ENCODE measurements at regions not wholly inside any gene's neighbourhood (a gene's known extent, or its start where the extent isn't known, plus 50 kb on each side); places are given as distances from the start of the nearest gene placed in this dataset.
"Not testable (repeated sequence)": the region's sequence is repeated elsewhere in the genome, so short reads cannot be mapped to it uniquely, and the experiment has no call there.

- DNase-seq, result no peak
Measured at GRCh38 chr6:1230281-1230680, 81.6 kb upstream of the FOXQ1 start.

- no peak for DNase-seq
Measured at GRCh38 chr6:1229808-1230207, 82.1 kb upstream of the FOXQ1 start.

GRCh38 chr6:1229301-1229700 lies 82.6 kb upstream of the FOXQ1 start:
- no peak for DNase-seq

GRCh38 chr6:1228754-1229191 lies 83.1 kb upstream of the FOXQ1 start:
- DNase-seq, result no peak

DNA sequence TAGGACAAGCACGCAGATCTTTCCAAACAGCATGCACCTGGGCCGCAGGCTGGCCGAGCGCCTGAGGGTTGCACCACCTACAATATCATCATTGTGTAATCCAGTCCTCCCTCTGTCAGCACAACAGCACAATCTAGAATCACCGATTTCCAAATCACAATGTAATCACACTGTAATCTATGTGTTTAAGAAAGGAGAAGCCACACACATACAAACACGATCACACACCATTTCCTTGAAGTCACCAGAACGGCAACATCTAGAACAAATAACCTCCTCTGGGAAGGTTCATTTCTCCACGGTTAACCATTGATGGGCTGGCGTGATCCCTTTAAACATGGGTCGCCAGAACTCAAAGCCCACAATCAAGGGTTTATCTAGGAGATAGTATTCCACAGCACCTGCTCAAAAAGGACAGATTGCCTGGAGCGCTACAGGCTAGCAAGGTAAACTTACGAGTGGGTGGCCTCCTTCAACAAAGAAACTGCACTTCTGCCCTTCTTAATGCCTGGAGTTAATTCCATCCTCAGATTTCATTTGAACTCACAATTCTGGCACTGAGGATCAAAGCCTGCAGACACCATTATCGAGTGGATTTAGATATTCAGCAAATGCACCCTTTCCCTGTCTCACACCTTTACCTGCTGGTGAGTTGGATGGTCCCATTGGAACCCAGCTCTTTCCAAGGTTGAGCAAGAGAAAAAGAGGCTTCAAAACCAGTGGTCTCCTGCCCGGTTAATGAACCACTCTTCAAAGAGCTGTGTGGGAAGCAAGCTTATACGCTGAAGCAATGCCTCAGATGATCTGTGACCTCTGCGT lies 83.8 kb upstream of the FOXQ1 start:
- no peak for DNase-seq

DNA sequence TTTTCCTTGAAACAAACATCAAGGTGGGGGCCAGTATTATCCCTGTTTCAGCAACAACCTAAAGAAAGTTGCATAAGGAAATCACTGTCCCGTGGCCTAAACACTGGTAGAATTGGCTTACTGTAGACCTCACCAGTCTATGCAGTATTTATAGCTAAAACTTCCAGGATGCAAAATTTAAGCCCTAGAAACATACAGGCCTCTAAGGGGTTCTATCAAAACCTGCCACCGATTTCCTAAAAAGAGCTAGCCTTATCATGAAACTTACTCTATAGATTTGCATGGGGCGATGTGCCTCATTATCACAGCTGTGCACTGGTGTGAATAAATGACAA lies 84.3 kb upstream of the FOXQ1 start:
- no peak for DNase-seq

DNA sequence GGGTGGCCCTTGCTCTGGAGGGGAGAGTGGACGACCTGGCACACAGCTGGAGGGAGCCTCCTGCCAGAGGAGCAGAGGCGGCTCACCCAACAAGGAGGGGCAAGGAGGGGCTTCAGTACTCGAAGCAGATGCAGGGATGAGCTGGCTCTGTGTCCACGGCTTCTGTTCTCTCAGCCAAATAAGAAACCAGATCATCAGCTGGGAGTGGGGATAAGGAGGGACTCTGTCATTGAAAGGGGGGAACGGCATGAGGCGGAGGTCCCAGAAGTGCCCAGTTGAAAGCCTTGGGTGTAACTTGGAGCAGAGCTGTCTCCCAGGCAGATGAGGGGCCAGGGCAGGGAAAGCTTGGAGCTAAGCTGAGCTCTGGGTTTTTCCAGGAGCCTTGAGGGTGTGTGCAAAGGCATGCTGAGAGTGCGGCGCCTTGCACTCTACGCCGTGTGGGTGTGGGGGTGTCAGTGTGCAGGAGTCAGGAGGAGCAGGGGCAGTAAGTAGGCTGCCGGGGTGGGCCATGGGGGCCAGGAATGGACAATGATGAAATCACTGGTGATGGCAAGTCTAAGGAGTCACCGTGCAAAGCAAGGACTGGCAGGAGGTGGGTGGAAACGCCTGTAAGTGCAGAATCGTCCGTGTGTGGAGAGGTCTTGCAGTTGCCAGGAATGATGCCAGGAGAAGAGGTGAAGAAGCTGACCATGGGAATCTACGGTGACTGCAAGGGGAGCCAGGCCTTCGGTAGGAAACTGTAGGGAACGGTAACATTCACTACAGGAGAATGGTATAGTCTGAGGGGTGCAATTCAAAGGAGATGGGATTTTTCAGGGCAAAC lies 85.4 kb upstream of the FOXQ1 start:
- no peak for DNase-seq

GRCh38 chr6:1224514-1224913 lies 87.4 kb upstream of the FOXQ1 start:
- no peak for DNase-seq

DNA sequence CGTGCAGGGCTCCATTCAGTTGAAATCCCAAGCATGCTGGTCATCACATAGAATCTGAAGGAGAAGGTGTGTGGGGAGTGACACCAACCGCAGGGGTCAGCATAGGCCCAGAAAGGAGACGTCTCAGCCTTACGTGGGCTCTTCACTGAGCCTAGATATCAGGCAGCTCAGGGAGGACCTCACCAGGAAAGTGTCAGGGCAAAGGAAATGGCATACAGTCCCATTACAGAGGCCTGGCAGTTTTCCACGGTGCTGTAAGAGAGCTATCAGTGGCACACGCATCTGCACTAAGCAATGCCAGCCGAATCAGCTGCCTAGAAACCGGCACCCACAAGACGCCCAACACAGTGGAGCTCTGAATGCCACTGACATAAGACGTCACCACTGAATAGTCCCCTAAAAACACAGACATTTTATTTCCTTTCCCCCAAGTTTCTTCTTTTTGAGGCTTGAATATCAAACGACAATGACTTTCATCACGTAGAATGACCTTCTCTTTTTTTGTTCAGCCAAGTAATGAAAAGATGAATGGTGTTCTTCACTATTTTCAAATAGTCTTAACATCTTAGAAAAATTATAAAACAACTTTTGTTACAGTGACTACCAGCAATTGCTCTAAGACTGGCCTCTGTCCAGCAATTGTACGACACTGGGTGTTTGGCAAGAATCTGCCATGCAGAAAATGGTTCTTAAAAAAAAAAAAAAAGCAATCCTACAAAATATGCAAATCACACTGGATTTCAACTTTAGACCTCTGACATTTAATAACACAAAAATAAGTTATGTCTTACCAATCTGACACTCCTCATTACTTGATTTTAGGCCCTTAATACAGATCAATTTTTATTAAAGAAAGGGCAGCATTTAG lies 88.9 kb upstream of the FOXQ1 start:
- no peak for DNase-seq

GRCh38 chr6:1217396-1217795 lies 94.5 kb upstream of the FOXQ1 start:
- no peak for DNase-seq

DNA sequence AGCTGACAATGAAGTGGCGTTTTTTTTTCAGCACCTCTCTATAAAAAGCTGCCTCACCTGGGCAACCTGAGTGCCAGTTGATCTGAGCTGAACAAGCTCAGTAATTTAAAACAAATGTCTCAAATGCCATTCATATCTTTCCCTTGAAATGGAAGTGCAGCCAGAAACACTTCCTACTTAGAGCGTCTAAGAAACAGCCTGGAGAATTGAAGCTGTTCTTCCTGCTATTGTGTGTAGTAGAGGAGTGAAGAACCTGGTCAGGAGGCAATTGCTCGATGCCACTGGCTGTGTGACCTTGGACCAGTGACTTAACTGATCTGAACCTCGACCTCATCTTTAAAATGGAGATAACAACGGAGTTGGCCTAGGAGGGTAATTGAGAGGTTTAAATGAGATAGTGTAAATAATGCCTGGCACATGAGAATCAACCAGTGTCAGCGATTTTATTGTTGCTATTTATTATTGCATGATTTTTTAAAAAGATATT lies 95.4 kb upstream of the FOXQ1 start:
- no peak for DNase-seq

DNA sequence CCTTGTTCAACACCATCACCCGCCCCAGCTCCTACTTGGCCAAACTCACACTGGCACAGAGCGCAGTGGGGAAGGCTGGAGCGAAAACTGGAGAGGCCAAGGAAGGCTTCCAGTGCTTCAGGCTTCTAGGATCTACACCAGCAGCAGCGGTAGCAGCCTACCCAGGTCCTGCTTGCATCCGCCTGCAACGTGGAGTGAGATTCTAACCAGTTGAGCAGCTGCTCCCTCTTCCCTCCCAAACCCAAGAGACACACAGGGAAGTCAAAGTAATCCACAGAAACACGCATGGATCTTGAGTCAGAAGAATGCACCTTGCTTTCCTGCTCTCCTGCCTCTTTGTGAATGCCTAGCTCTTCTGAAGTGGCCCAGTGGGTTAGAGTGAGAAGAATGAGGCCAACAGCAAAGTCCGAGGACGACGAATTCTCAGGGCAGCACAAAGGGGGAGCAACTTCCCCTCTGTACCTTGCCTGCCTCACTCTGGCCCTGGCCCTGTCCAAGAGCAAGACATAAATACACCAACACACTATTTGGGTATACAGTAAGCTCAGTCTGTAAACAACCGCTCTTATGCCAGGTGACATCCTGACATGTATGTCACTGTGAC lies 95.9 kb upstream of the FOXQ1 start:
- no peak for DNase-seq

DNA sequence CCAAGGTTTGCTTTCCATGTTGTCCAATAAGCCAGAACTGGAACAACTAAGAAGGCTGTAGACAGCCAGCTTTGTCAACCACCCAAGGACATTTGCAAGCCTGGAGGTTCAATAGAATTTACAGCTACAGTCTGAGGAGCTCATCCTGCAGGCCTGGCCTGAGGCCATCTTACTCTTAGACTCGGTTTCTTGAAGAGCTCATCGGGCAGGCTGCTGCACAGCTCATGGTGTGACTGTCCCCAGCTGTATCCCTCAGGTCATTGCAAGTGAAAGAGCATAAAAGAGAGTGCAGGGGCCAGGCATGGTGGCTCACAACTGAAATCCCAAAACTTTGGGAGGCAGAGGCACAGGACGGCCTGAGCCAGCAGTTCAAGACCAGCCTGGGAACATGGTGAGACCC lies 96.9 kb upstream of the FOXQ1 start:
- DNase-seq, result no peak

- DNase-seq, result no peak
Measured at GRCh38 chr6:1212919-1213318, 99.0 kb upstream of the FOXQ1 start.

GRCh38 chr6:1212138-1212537 lies 99.8 kb upstream of the FOXQ1 start:
- DNase-seq, result not testable (repeated sequence)

GRCh38 chr6:1210631-1211030 lies 101.3 kb upstream of the FOXQ1 start:
- DNase-seq, result not testable (repeated sequence)

DNA sequence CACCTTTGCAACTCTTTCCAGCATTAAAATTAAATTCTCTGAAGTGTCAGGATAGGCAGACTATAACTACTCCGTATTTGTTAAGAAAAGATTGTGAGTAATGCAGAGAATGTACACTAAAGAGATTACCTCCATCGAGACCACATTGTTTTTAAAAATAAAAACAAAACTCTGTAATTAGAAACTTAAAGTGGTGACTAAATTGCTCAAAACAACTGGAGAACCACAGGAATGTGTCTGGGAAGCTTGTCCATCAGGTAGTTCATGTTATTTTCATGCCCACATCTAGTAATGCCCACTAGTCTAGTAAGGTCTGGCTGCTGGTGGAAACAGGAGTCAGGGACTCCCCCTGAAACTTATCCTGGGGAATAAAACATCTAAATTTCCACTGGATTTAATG lies 103.0 kb upstream of the FOXQ1 start:
- no peak for DNase-seq

DNA sequence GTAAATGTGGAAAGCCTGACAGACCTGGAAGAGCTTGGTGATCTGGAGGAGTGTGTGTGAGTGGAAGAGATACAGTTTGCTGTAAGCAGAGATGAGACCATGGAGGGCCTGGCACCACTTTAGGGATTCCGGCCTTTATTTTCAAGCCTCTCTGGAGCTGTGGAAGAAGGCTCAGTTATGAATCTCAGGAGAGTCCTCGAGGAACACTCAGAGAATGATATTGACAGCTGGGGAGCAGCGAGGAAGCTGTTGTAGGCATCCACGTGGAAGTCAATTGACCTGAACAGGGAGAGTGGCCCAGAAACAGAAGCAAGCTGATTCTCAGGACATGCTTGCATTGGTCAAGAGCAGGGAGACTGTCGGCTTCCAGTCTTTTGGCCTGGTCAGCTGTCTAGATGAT lies 108.4 kb upstream of the FOXQ1 start:
- no peak for DNase-seq

- DNase-seq, result no peak
Measured at GRCh38 chr6:1202201-1202600, 109.7 kb upstream of the FOXQ1 start.

GRCh38 chr6:1201547-1202200 lies 110.2 kb upstream of the FOXQ1 start:
- DNase-seq, result no peak

GRCh38 chr6:1200409-1201101 lies 111.3 kb upstream of the FOXQ1 start:
- DNase-seq, result peak; percentile 63

DNA sequence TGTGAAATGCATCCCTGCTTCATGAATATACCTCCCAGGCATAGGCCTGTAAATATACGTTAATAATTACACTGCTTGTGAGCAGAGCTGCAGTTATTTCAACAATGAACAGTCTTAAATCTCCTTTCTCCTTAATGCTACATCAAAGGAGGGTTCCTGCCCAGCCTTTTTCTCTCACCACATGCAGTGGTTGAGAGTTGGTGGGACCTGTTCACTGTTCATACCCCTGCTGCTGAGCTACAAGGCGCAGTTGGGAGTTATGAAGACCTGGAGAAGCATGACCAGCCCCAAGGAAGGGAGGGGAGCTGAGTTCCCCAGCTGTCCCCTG lies 111.9 kb upstream of the FOXQ1 start:
- DNase-seq, result no peak
